K562 (cell line): ENCODE measurements at regions not wholly inside any gene's neighbourhood (a gene's known extent, or its start where the extent isn't known, plus 50 kb on each side); places are given as distances from the start of the nearest gene placed in this dataset.

Experiments used
- ATAC-seq: fragments of 200-7000 bp; cut with Tn5 transposase; 3 replicates; pipeline ENCODE4 v1.9.1; 2020; ENCODE audit warnings: moderate library complexity
- BruUV-seq: library from RNA; stranded (reverse); fragments of 400-500 nt; replicated peaks from 2 replicates; lab custom pipeline; 2021; lab: Mats Ljungman, UMichigan
- CTCF ChIA-PET: fragments of 300-600 bp; formaldehyde crosslinking; extraction: SDS; loops from one replicate; lab custom pipeline; 2021; ENCODE audit warnings: low intra/inter-chr PET ratio; lab: Yijun Ruan, JAX
- POLR2A ChIA-PET: fragments of 300-600, 350-650 bp; sonication (Branson Sonifier 250); formaldehyde crosslinking; extraction: SDS; loops from one replicate; lab custom pipeline; 2021; ENCODE audit warnings: antibody characterized with exemption, inconsistent platforms; lab: Yijun Ruan, JAX
- DNase-seq, 4 experiments: peaks; one replicate each; pipeline versions ENCODE4 v3.0.0 to v3.0.0-alpha.2; 2011 to 2018; ENCODE audit warnings: low spot score in 3 of 4, mixed read lengths in 3 of 4; ENCODE audit errors: extremely low read depth in 1 of 4
- FAIRE-seq: peaks from 2 replicates; lab custom pipeline; 2011; peaks lifted over from hg19 to GRCh38; lab: Jason Lieb, UNC
- H2AFZ ChIP-seq: 2 replicates; pipeline ENCODE4 v1.6.0; 2011; ENCODE audit warnings: low read depth, low read length, control low read depth, inconsistent platforms
- H3K27ac ChIP-seq: fragments of 200-600 bp; 3 replicates; pipeline ENCODE4 v1.8.0; 2011; ENCODE audit warnings: low read depth, mild to moderate bottlenecking, control low read depth, inconsistent platforms, low read length, moderate library complexity, mixed read lengths; ENCODE audit errors: extremely low read depth
- H3K27me3 ChIP-seq, 2 experiments: fragments of 300-600 bp in 1 of 2; 2 replicates in 1 of 2; 3 replicates in 1 of 2; pipeline versions ENCODE4 v1.6.0 to v1.8.0; 2011; ENCODE audit warnings: inconsistent platforms in 2 of 2, low read length in 2 of 2, mild to moderate bottlenecking in 1 of 2, mixed read lengths in 1 of 2, moderate library complexity in 1 of 2; ENCODE audit not compliant: control insufficient read depth in 2 of 2, insufficient read depth in 2 of 2
- H3K36me3 ChIP-seq: fragments of 300-600 bp; 3 replicates; pipeline ENCODE4 v1.8.0; 2011; ENCODE audit warnings: mild to moderate bottlenecking, low read length, inconsistent platforms; ENCODE audit not compliant: control insufficient read depth, insufficient read depth
- H3K4me1 ChIP-seq, 2 experiments: fragments of 200-600 bp in 1 of 2; replicated peaks in 1 of 2; 2 replicates in 1 of 2; 3 replicates in 1 of 2; pipeline versions ENCODE4 v1.5.1 to v1.8.0; 2011; ENCODE audit warnings: inconsistent platforms in 2 of 2, low read length in 2 of 2, mild to moderate bottlenecking in 1 of 2, mixed read lengths in 1 of 2, moderate library complexity in 1 of 2; ENCODE audit not compliant: control insufficient read depth in 2 of 2, insufficient read depth in 2 of 2
- H3K4me2 ChIP-seq: 2 replicates; pipeline ENCODE4 v1.6.1; 2011; ENCODE audit warnings: low read length, control low read depth, inconsistent platforms, mixed read lengths; ENCODE audit not compliant: insufficient read depth
- H3K4me3 ChIP-seq: fragments of 200-600 bp; sonication (generic), shearing (Covaris generic); 2 replicates; pipeline ENCODE4 v1.5.1; 2016; ENCODE audit warnings: control low read depth, inconsistent platforms
- H3K79me2 ChIP-seq: fragments of 200-600 bp; 3 replicates; pipeline ENCODE4 v1.8.0; 2011; ENCODE audit warnings: low read length, inconsistent platforms; ENCODE audit not compliant: control insufficient read depth, insufficient read depth
- H3K9ac ChIP-seq, 2 experiments: 2 replicates each; pipeline versions ENCODE4 v1.6.0 to v1.6.1; 2011; ENCODE audit warnings: low read depth in 2 of 2, low read length in 2 of 2, control low read depth in 1 of 2, inconsistent platforms in 1 of 2, mild to moderate bottlenecking in 1 of 2, mixed read lengths in 1 of 2; ENCODE audit not compliant: insufficient read depth in 1 of 2
- H3K9me1 ChIP-seq: one replicate; pipeline ENCODE4 v1.6.0; 2011; ENCODE audit warnings: inconsistent platforms, mild to moderate bottlenecking, low read length, moderate library complexity; ENCODE audit not compliant: control insufficient read depth, insufficient read depth
- H3K9me3 ChIP-seq: replicated peaks from 2 replicates; pipeline ENCODE4 v1.5.1; 2011; ENCODE audit warnings: low read depth, low read length, inconsistent platforms; ENCODE audit not compliant: control insufficient read depth, insufficient read depth
- H4K20me1 ChIP-seq: replicated peaks from 2 replicates; pipeline ENCODE4 v1.6.1; 2011; ENCODE audit warnings: low read length, inconsistent platforms, mixed read lengths; ENCODE audit not compliant: control insufficient read depth, insufficient read depth
- CBX8 ChIP-seq: fragments of 200-600 bp; sonication (generic); IDR thresholded peaks from 2 replicates; pipeline ENCODE4 v1.6.1; 2012; ENCODE audit warnings: borderline replicate concordance, mixed run types, low read depth, mild to moderate bottlenecking, moderate library complexity, mixed read lengths, low read length, control low read depth, inconsistent platforms; ENCODE audit not compliant: poor library complexity, severe bottlenecking; ENCODE audit errors: extremely low read depth
- ETV1 ChIP-seq: fragments of 450-650 bp; conservative IDR thresholded peaks from 2 replicates; pipeline ENCODE4 v1.6.1; 2016; ENCODE audit warnings: missing genetic modification characterization, control low read depth, low read depth, missing compliant biosample characterization
- FOXK2 ChIP-seq, 2 experiments: fragments of 450-650 bp; IDR thresholded peaks in 1 of 2; conservative IDR thresholded peaks in 1 of 2; 2 replicates each; pipeline ENCODE4 v1.6.1; 2016; ENCODE audit warnings: low read depth in 2 of 2, mild to moderate bottlenecking in 1 of 2
- ILF3 ChIP-seq: fragments of 450-650 bp; IDR thresholded peaks from 2 replicates; pipeline ENCODE4 v1.6.1; 2018; ENCODE audit warnings: antibody characterized with exemption, mild to moderate bottlenecking, moderate library complexity, borderline replicate concordance
- MAFF ChIP-seq: IDR thresholded peaks from 2 replicates; pipeline ENCODE4 v1.6.1; 2012; ENCODE audit warnings: low read length, improper control_type of control experiment
- RBM15 ChIP-seq: fragments of 200-400 bp; formaldehyde crosslinking; IDR thresholded peaks from 2 replicates; pipeline ENCODE4 v1.6.1; 2018; ENCODE audit warnings: mild to moderate bottlenecking, low read length, moderate library complexity; ENCODE audit not compliant: insufficient read depth
- RNF2 ChIP-seq: sonication (generic); IDR thresholded peaks from 2 replicates; pipeline ENCODE4 v1.6.1; 2016
- SIN3A ChIP-seq, 2 experiments: fragments of 150-350 bp in 1 of 2; IDR thresholded peaks; 2 replicates each; pipeline ENCODE4 v1.6.1; 2011 to 2016; ENCODE audit warnings: borderline replicate concordance in 2 of 2, low read depth in 2 of 2, low read length in 2 of 2, mild to moderate bottlenecking in 2 of 2, moderate library complexity in 2 of 2; ENCODE audit not compliant: control insufficient read depth in 1 of 2
- SNIP1 ChIP-seq: fragments of 450-650 bp; IDR thresholded peaks from 2 replicates; pipeline ENCODE4 v1.7.1; 2017; ENCODE audit warnings: low read depth, mild to moderate bottlenecking
- ZZZ3 ChIP-seq: fragments of 450-650 bp; IDR thresholded peaks from 2 replicates; pipeline ENCODE4 v1.6.1; 2016; ENCODE audit warnings: antibody characterized with exemption, mild to moderate bottlenecking, moderate library complexity
- WGBS: fragments of 100-300 bp; shearing (Covaris generic); methylation state at CpG from one replicate; pipeline ENCODE4 v1.1.6; 2016; ENCODE audit warnings: low coverage, mixed read lengths; ENCODE audit not compliant: insufficient coverage; ENCODE audit errors: missing lambda C conversion rate; 5-methylcytosine and 5-hydroxymethylcytosine counted together
- in situ Hi-C: fragments of 300-500 bp; cut with MboI; formaldehyde crosslinking; loops from 4 replicates; pipeline ENCODE4 v1.15.0; 2018; ENCODE audit warnings: inconsistent platforms, mixed read lengths
- intact Hi-C: fragments of 100-400 bp; cut with micrococcal nuclease; formaldehyde crosslinking; loops from 2 replicates; pipeline ENCODE4 v1.14.2; 2022
- TF ChIP-seq, protein P1 (sequence below): sonication (generic); formaldehyde crosslinking; IDR thresholded peaks from 2 replicates; pipeline ENCODE4 v1.8.1; 2022; ENCODE audit warnings: missing genetic modification reagents
- TF ChIP-seq, protein P2 (sequence below): sonication (generic); formaldehyde crosslinking; IDR thresholded peaks from 2 replicates; pipeline ENCODE4 v1.8.1; 2023; ENCODE audit warnings: mild to moderate bottlenecking, missing genetic modification reagents, moderate library complexity
- TF ChIP-seq, protein P3 (sequence below): fragments of 450-650 bp; formaldehyde crosslinking; IDR thresholded peaks from 2 replicates; pipeline ENCODE4 v1.4.0; 2020; ENCODE audit warnings: mild to moderate bottlenecking, moderate library complexity
- TF ChIP-seq, protein P4 (sequence below): fragments of 450-650 bp; IDR thresholded peaks from 2 replicates; pipeline ENCODE4 v1.6.1; 2016; ENCODE audit warnings: low read depth, mild to moderate bottlenecking, moderate library complexity

DNA sequence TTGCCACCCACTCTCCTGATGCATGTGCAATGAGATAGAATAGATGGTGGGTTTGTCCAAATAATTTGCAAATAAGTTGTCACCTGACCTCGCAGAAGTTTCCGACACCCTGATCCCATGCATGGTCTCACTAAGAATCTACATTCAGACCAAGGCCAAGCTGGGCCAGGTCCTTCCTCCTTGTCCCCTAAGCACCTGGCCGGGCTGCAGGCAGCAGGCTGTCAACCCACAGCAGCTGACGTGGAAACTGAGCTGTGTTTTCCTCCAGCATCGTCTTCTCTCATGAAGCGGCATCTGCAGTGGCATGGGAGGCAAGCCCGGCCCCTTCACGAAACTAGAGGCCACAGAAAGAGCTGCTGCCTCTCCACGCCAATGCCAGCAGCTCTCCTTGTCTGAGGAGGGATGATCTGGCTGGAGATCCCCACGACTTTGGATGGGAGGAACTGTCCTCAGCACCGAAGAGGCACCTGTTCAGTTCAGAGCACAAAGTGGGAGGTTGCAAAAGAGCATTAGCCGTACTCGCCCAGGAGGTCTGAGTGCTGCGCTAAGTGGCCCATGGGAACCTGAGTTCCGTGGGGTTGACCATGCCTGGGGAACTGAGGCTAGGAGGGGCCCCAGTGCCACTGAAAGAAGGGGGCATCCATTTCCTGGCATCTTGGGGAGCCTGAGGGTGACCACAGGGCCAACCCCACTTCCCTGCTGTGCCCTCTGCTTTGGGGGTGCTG lies 110.5 kb upstream of the INSIG1 start:
- H2AFZ ChIP-seq = no peak overlapping the region
- peaks cover 8 to 45% of the 10 kb centered on the region in 2 experiments for H3K27me3 ChIP-seq
- H3K9me1 ChIP-seq = no peaks in the 10 kb centered on the region
- intact Hi-C loops (no loop called here), in situ Hi-C loops (loop anchor here (5.0 kb wide), 1 partner anchor 155 kb away; no protein-coding TSS in a partner anchor)
- FAIRE-seq (no peak), DNase-seq (no peak), ATAC-seq (no peak)
- CTCF ChIA-PET = no interaction called here
- BruUV-seq = no TSS peak
- POLR2A ChIA-PET = interaction anchor here (0.5 to 0.8 kb wide), 2 partner anchors 18 to 498 kb away, joined by 3 to 4 read pairs; no protein-coding TSS in a partner anchor
- H3K79me2 ChIP-seq = no peaks in the 10 kb centered on the region
- H3K4me2 ChIP-seq = no peak overlapping the region
- H3K27ac ChIP-seq = no peak overlapping the region
- H3K9ac ChIP-seq = no peak overlapping the region
- peaks cover 0 to 7% of the 10 kb centered on the region in 2 experiments; a peak in 2 of 5 replicates for H3K4me1 ChIP-seq
- no peak overlapping the region for H3K4me3 ChIP-seq
- 3% methylated on average over 15 of the region's 15 CpGs for WGBS
- H4K20me1 ChIP-seq = no peaks in the 10 kb centered on the region
- peaks cover 12% of the 10 kb centered on the region for H3K9me3 ChIP-seq
- no peaks in the 10 kb centered on the region for H3K36me3 ChIP-seq
- TF ChIP-seq ILF3 (no peak), SIN3A (IDR thresholded peaks at IDR 0.05; ENCODE audit: borderline replicate concordance in 2 of 2, control insufficient read depth in 1 of 2, low read depth in 2 of 2, low read length in 2 of 2) (no peak), FOXK2 (conservative IDR thresholded peaks at IDR 0.05 in 1 of 2, IDR thresholded peaks at IDR 0.05 in 1 of 2; ENCODE audit: low read depth in 2 of 2) (no peak), ETV1 (tag) (no peak), SNIP1 (no peak), ZZZ3 (no peak), RNF2 (no peak), RBM15 (no peak), CBX8 (no peak), MAFF (no peak)
- TF ChIP-seq, protein P1, sequence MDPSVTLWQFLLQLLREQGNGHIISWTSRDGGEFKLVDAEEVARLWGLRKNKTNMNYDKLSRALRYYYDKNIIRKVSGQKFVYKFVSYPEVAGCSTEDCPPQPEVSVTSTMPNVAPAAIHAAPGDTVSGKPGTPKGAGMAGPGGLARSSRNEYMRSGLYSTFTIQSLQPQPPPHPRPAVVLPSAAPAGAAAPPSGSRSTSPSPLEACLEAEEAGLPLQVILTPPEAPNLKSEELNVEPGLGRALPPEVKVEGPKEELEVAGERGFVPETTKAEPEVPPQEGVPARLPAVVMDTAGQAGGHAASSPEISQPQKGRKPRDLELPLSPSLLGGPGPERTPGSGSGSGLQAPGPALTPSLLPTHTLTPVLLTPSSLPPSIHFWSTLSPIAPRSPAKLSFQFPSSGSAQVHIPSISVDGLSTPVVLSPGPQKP (CRISPR knock-in tag) = no peak
- TF ChIP-seq, protein P2, sequence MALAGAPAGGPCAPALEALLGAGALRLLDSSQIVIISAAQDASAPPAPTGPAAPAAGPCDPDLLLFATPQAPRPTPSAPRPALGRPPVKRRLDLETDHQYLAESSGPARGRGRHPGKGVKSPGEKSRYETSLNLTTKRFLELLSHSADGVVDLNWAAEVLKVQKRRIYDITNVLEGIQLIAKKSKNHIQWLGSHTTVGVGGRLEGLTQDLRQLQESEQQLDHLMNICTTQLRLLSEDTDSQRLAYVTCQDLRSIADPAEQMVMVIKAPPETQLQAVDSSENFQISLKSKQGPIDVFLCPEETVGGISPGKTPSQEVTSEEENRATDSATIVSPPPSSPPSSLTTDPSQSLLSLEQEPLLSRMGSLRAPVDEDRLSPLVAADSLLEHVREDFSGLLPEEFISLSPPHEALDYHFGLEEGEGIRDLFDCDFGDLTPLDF (CRISPR knock-in tag) = no peak
- TF ChIP-seq, protein P3, sequence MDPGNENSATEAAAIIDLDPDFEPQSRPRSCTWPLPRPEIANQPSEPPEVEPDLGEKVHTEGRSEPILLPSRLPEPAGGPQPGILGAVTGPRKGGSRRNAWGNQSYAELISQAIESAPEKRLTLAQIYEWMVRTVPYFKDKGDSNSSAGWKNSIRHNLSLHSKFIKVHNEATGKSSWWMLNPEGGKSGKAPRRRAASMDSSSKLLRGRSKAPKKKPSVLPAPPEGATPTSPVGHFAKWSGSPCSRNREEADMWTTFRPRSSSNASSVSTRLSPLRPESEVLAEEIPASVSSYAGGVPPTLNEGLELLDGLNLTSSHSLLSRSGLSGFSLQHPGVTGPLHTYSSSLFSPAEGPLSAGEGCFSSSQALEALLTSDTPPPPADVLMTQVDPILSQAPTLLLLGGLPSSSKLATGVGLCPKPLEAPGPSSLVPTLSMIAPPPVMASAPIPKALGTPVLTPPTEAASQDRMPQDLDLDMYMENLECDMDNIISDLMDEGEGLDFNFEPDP (CRISPR knock-in tag) = no peak
- TF ChIP-seq, protein P4, sequence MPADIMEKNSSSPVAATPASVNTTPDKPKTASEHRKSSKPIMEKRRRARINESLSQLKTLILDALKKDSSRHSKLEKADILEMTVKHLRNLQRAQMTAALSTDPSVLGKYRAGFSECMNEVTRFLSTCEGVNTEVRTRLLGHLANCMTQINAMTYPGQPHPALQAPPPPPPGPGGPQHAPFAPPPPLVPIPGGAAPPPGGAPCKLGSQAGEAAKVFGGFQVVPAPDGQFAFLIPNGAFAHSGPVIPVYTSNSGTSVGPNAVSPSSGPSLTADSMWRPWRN = no peak
